Posterior cingulate gyrus (tissue), 11 donors: ENCODE measurements at regions not wholly inside any gene's neighbourhood (a gene's known extent, or its start where the extent isn't known, plus 50 kb on each side); places are given as distances from the start of the nearest gene placed in this dataset.

Experiments
- DNase-seq, 10 donors: peaks; one replicate each; pipeline versions ENCODE4 v3.0.0 to v3.0.0-alpha.2; 2020 to 2021; ENCODE audit warnings: mixed read lengths in 3 of 10
- intact Hi-C: fragments of 100-400 bp; cut with DNase I; formaldehyde crosslinking; loops from one replicate; pipeline ENCODE4 v1.15.1; 2023

DNA sequence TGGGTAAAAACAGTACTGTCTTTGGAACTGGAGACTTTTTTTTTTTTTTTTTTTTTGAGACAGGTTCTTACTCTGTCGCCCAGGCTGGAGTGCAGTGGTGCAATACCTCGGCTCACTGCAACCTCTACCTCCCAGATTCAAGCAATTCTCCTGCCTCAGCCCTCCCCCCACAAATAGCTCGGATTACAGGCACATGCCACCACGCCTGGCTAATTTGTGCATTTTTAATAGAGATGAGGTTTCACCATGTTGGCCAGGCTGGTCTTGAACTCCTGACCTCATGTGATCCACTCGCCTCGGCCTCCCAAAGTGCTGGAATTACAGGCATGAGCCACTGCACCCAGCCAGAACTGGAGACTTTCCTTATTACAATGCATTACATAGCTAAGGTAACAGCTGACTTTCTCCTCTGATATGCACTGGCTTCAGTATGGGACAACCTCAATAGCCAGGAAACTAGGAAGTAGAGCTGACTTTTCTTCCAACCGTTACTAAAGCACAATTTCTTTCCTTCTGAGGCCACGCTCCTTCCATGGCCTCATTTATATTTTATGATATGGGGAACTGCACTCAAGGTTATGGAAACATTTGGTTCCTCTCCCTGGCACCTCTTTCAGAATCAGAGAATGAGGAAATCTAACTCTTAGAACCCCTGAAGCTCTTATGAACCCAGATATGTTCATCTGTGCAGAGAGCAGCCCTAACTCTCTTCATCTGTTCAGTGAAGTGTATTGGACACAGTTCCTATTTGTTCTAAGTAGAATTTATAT lies 53.5 kb upstream of the FAM9B start:
- no peak for DNase-seq
- intact Hi-C loops = no loop called here

DNA sequence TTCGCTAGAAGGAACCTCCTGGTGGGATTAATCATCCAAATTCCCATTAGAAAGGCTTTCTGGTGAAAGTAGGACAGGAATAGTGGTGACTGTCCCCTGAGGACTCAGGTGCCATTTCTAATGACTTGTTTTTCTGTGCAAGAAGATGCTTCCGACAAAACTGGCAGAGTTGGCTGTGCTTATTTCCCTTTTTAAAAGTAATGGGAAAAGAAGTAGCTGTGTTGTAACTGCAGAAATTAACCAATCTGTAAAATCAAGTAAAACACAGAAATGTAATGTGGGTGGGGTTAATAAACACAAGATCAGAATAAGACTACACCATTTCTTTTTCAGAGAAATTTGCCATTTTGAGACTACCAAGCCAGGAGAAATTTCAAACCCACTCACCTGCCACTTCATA lies 55.0 kb upstream of the FAM9B start:
- no peak for DNase-seq
- intact Hi-C loops = no loop called here

GRCh38 chrX:9090766-9091165 lies 56.8 kb upstream of the FAM9B start:
- DNase-seq = no peak
- intact Hi-C loops = no loop called here

- no peak for DNase-seq
- intact Hi-C loops = no loop called here
These were observed 57.3 kb upstream of the FAM9B start for GRCh38 chrX:9091258-9091657.

DNA sequence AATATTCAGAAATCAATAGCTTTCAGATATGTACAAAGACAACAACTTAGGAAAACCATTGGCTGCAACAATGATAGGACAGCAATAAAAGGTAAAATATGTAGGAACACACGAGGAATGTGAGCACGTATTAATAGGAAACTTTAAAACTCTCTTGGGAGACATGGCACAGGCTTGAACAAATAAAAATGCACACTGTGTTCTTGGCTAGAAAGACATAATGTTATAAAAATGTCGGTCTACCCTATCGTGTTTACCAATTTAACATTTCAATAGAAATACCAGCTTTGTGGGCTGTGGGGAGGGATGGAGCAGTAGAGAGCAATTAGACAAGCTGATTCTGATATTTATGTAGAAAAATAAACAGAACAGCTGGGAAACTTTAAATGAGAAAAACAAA lies 69.0 kb upstream of the FAM9B start:
- DNase-seq = no peak
- intact Hi-C loops = no loop called here

GRCh38 chrX:9108054-9108453 lies 74.1 kb upstream of the FAM9B start:
- intact Hi-C loops = no loop called here

GRCh38 chrX:9110808-9111207 lies 76.9 kb upstream of the FAM9B start:
- intact Hi-C loops = no loop called here
- no peak for DNase-seq

More at GRCh38 chrX:9108054-9108453, 74.1 kb upstream of the FAM9B start:
- no peak for DNase-seq

GRCh38 chrX:9114245-9114644 lies 80.3 kb upstream of the FAM9B start:
- intact Hi-C loops = no loop called here
- DNase-seq = no peak

DNA sequence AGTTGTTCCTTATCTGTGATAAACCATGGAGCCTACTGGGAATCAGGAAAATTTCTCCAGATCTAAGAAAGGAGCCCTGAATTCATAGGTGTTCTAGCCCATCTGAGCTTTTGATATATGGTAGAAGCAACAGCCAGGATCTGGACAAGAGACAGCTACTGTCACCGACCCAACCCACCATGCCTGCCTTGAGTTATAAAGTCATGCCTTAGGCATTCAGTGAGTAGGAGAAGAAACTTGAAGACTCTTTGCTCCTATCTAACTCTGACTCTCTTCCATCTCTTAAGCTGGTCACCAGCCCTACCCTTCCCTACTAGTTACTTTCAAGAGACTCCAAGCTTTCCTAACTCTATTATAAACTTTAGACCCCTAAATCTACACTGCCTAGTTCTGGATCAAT lies 83.9 kb upstream of the FAM9B start:
- peak in 1 of 10 donors; percentile 20 for DNase-seq
- intact Hi-C loops = no loop called here

DNA sequence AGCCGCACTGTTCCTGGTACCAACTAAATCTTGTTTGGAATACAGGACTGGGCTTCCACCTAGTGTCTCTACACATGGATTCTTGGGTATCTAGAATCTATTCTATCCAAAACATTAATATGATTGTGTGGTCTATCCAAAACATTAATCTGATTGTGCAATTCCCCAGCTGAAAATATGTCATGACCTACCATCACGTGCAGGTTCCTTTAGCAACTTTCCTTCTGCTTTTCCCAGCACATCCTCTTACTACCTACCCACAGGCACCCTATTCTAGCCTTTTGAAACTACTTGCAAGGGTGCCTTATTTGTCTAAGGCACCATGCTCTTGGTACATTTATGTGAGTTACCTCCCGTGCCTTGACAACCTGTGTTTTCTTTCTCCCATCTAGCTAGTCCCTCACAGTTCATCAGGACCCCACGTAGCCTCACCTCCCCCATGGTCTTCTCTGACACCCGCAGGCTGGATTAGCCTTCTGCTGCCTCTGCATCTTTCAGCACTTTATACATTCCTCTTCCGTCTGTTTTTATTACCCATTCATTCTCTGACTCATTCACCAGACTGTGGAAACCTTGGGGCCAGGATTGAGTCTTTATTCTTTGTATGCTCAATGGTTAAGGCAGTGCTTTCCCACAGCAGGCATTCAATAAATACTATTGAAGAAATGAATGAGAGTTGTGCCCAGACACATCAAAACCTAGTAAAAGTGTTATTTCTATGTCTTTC lies 88.8 kb upstream of the FAM9B start:
- DNase-seq = no peak
- intact Hi-C loops = no loop called here

DNA sequence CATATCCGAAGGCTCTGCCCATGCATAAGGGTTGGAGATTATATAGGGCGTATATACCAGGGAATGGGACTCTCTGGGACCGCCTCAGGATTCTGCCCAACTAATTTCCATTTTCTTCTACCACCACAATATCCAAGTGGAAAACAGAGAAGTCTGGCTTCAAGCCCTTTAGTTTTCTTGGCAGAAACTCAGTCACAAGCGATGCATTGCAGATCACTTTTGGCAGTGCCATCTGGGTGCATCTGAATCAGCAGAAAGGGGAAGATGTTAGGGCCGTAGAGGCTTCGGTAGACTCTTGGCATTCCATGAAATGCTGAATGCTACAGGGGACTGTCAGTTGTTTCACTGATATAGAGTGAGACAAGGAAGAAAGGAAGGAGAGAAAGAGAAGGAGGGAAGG lies 94.1 kb upstream of the FAM9B start:
- DNase-seq = peak in 1 of 10 donors; percentile 2

DNA sequence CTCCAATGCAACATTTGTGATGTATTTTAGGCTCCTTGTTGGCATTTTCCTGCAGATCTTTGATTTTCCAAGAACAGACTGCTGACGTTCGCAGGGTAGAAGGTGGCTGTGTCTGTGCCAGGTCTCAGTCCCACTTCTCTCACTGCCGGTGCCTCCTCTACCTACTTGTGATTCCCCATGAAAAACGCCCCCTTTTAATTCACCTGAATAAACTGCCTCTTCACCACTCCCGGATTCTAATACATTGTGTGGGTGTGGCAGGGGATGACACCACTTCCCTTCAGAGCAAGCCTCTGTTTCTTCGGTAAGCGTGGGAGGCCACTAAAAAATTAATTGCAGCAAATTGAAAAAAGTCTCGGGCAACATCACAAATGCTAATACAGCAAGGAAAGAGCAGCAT lies 96.1 kb upstream of the FAM9B start:
- DNase-seq = no peak
- intact Hi-C loops = no loop called here

More for the DNA sequence above, 94.1 kb upstream of the FAM9B start:
- intact Hi-C loops = no loop called here

DNA sequence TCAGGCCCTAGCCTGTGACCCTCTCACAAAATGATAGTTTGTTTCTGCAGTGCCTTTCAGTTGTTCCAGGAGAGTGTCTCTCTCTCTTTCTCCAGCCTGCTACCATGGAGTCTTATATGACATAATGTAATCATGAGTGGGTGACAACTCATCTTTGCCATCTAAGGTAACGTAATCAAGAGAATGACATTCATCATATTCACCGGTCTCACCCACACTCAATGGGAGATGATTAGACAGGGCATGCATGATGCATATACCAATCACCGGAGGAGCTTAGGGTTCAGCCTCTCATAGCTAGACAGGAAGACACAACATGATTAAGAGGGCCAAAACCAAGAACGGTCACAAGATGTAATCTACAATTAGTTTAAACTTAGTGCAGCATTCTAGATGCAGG lies 97.1 kb upstream of the FAM9B start:
- DNase-seq = no peak
- intact Hi-C loops = no loop called here

GRCh38 chrX:9132036-9132638 lies 98.2 kb upstream of the FAM9B start:
- no peak for DNase-seq
- intact Hi-C loops = no loop called here

GRCh38 chrX:9133426-9133825 lies 99.5 kb upstream of the FAM9B start:
- DNase-seq = no peak
- intact Hi-C loops = no loop called here

GRCh38 chrX:9134366-9134765 lies 100.4 kb upstream of the FAM9B start:
- no peak for DNase-seq
- intact Hi-C loops = no loop called here

DNA sequence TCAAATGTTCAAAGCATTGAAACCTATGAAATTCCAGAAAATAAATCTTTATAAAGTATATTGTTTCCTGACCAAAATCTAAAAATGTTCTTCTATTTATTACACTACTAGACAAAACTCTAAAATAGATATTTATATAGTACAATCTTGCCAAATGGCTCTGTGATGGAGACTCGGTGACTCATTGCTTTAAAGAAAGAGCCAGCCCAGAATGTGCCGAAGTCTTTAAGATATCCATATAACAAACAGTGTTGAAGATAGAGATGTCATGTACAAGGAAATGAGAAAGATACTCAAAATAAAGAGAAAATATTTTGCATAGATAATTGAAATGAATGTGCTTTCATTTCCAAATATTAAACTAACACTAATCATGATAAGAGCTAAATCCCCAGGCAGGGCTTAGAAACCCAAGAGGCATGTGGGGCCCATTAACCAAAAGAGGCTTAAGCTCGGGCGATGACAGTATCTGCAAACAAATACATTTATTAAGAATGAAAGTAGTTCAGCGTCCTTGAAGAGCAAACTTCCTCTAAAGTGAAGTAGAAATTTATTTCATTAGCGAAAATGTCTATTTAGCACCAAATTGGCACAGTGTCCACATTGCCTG lies 102.1 kb upstream of the FAM9B start:
- intact Hi-C loops = no loop called here

DNA sequence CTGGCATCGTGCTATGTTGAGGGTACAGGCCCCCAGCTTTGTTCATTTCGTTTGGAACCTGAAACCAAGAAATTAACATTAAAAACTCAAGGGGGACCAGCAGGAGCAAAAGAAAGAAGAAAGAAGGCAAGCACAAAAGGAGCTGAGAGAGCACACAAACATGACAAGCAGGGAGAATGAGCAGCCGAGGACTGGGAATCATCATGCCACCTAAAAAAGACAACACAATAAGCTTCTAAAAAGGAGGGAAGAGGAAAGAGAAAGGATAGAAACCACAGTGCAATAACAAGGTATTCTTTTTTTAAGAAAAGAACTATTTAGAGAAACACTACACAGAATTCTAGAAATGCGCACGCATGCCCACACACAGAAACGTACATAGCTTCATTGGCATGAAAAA lies 103.2 kb upstream of the FAM9B start:
- intact Hi-C loops = no loop called here
- no peak for DNase-seq

More for the DNA sequence above, 102.1 kb upstream of the FAM9B start:
- DNase-seq = no peak

DNA sequence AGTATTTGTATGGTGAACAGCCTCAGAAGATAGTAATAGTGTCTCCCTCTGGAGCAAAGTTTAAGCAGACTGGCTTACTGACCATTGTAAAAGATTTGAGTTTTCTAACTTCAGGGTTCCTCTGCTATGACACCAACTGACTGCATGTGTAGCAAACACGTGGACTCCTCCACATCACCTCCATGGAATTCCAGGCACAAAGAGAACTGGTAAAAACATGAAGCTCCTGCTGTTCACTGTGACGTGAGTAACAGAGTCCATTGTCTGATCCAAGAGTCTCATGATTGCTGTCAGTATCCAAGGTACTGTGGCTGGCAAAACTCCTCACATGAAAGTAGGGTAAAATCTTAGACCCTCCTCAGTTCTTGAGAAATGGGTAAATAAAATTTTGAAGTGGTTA lies 107.6 kb upstream of the FAM9B start:
- no peak for DNase-seq
- intact Hi-C loops = no loop called here

GRCh38 chrX:9144701-9145241 lies 110.8 kb upstream of the FAM9B start:
- intact Hi-C loops = no loop called here
- no peak for DNase-seq

- no peak for DNase-seq
- intact Hi-C loops = no loop called here
These were observed 112.7 kb upstream of the FAM9B start for GRCh38 chrX:9146657-9147056.
